ACHN (cell line): ENCODE measurements at regions not wholly inside any gene's neighbourhood (a gene's known extent, or its start where the extent isn't known, plus 50 kb on each side); places are given as distances from the start of the nearest gene placed in this dataset.
"Not testable (repeated sequence)": the region's sequence is repeated elsewhere in the genome, so short reads cannot be mapped to it uniquely, and the experiment has no call there.

Experiments used
- DNase-seq: peaks from one replicate; pipeline ENCODE4 v3.0.0-alpha.2; 2015
- in situ Hi-C: cut with HindIII; loops from 2 replicates; pipeline ENCODE4 v1.10.0; 2017; ENCODE audit warnings: low sequenced_read_pairs, low pct_ligation_motif_present, low pct_unique_long_range_greater_than_20kb

DNA sequence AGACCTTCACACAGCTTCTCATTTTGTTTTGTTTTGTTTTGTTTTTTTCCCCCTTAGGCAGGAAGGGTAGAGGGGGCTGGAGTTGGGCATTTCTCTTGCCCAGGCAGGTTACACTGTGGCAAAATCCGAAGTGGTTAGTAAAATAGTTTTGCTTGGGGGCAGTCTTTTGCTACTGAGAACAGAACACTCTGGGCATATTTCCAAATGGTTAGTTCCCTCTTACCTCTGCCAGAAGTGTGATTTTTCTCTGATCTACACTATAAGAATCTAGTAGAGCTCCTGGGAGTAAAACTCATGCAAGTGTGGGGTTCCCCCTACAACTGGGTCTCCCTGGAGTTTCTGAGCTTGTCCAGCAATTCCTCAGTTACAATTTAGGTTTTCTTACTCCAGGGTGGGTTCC lies 61.7 kb downstream of the NPS start:
- no peak for DNase-seq
- in situ Hi-C loops, result no loop called here

DNA sequence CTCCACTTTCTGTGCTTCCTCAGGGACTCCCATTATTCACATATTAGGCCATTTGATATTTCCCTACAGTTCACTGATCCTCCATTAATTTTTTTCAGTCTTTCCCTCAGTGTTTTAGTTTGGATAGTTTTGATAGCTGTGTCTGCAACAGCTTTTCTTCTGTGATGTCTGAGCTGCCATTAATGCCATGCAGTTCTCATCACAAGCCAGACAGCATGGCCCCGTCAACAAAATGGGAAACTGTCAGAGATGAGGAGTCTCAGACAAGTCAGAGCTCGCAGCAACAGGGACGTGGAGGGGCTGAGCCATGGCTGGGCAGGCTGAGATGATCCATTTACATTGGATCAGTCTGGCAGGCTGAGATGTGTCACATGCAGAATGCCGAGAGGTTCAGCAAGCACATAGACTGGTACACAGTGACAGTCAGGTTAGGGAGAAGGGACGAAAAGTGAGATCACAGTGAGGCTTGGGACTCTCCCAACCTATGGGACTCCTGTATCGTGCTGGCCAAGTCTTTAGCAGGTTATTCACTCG lies 65.4 kb downstream of the NPS start:
- no peak for DNase-seq
- in situ Hi-C loops, result no loop called here

- in situ Hi-C loops, result no loop called here
- no peak for DNase-seq
Observed at GRCh38 chr10:127618797-127619196, 69.7 kb downstream of the NPS start.

DNA sequence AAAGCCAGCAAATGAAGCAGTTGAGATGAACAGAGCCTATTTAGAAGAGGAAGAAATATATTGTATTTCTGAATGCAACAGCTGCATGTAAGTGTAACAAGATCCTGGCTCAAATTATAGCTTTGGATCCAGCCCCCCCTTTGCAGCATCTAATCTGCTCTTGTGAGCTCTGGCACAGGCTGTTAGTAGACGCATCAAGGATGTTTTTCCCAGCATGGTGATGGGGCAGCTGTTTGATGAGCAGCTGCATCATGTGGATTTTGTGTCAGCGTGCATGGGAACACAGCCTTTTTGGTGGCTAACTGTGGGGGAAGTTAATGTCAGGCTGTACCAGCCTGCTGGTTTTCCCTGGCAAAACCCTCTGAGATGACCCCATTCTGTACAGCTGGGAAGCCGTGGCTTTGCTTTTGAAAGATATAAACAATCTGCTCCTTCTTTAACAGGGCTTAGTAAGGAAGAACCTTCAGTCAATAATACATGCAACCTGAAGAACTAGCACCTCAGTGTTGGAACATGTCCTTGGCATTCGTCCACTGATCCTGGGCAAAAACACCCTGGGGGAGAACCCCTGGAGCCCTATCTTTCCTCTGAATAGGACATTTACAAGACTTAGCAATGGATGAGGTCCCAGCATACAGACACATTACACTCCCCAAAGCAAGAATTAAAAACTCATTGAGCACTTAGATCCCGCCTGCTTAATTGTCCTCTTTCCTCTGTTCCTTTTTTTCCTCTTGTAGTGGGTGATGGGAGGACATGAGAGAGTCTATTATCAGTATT lies 70.6 kb downstream of the NPS start:
- DNase-seq, result no peak

GRCh38 chr10:127635882-127636281 lies 86.8 kb downstream of the NPS start:
- no peak for DNase-seq
- in situ Hi-C loops, result no loop called here

More for the DNA sequence above, 70.6 kb downstream of the NPS start:
- in situ Hi-C loops, result no loop called here

GRCh38 chr10:127648885-127649284 lies 88.1 kb upstream of the FOXI2 start:
- DNase-seq, result no peak

DNA sequence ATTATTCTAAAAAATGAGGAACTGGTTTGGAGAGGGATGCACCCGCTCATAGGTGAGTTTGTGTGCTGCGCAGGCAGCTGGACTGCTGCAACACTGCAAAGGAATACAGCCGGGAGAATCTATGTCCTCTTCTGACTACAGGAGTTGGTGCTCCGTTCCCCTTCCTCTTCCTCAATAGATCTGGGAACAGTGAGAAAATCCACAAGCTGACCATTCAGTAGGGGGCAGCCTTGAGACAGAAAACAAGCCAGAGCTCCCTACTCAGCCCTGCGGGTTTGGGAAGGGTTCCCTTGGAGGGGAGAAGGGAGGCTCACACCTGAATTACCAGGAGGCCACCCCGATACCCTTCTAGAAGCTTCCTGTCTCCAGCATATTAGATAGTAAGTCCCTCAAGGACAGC lies 87.3 kb upstream of the FOXI2 start:
- DNase-seq, result peak; percentile 29
- in situ Hi-C loops, result no loop called here

More at GRCh38 chr10:127648885-127649284, 88.1 kb upstream of the FOXI2 start:
- in situ Hi-C loops, result no loop called here

GRCh38 chr10:127657056-127657455 lies 79.9 kb upstream of the FOXI2 start:
- in situ Hi-C loops, result no loop called here

GRCh38 chr10:127676430-127676829 lies 60.6 kb upstream of the FOXI2 start:
- in situ Hi-C loops, DNase-seq: not testable (repeated sequence)

More at GRCh38 chr10:127657056-127657455, 79.9 kb upstream of the FOXI2 start:
- no peak for DNase-seq

- no peak for DNase-seq
- in situ Hi-C loops, result no loop called here
Observed at GRCh38 chr10:127678091-127678490, 58.9 kb upstream of the FOXI2 start.

GRCh38 chr10:127679642-127680255 lies 57.2 kb upstream of the FOXI2 start:
- in situ Hi-C loops, result no loop called here
- DNase-seq, result peak; percentile 24
